Keratinocyte (primary cell): ENCODE measurements at regions not wholly inside any gene's neighbourhood (a gene's known extent, or its start where the extent isn't known, plus 50 kb on each side); places are given as distances from the start of the nearest gene placed in this dataset.

Experiments
- DNase-seq: peaks from one replicate; pipeline ENCODE4 v3.0.0-alpha.2; 2011; ENCODE audit warnings: low read depth, missing footprints, low spot score
- FAIRE-seq: peaks from 2 replicates; lab custom pipeline; 2011; peaks lifted over from hg19 to GRCh38; lab: Jason Lieb, UNC
- H2AFZ ChIP-seq: 2 replicates; pipeline ENCODE4 v1.6.0; 2012; ENCODE audit warnings: low read length, control low read depth, inconsistent platforms; ENCODE audit not compliant: control insufficient read depth
- H3K27ac ChIP-seq: 2 replicates; pipeline ENCODE4 v1.5.1; 2011; ENCODE audit warnings: low read length; ENCODE audit not compliant: control insufficient read depth, insufficient read depth
- H3K27me3 ChIP-seq: 3 replicates; pipeline ENCODE4 v1.6.0; 2011; ENCODE audit warnings: low read length; ENCODE audit not compliant: control insufficient read depth, insufficient read depth; ENCODE audit errors: extremely low read depth
- H3K36me3 ChIP-seq, 2 experiments: 2 replicates in 1 of 2; 3 replicates in 1 of 2; pipeline ENCODE4 v1.5.1; 2011; ENCODE audit warnings: low read length in 2 of 2, mild to moderate bottlenecking in 1 of 2; ENCODE audit not compliant: control insufficient read depth in 2 of 2, insufficient read depth in 2 of 2; ENCODE audit errors: extremely low read depth in 1 of 2
- H3K4me1 ChIP-seq: 3 replicates; pipeline ENCODE4 v1.5.1; 2011; ENCODE audit warnings: low read length; ENCODE audit not compliant: control insufficient read depth, insufficient read depth; ENCODE audit errors: extremely low read depth
- H3K4me2 ChIP-seq: 3 replicates; pipeline ENCODE4 v1.6.0; 2011; ENCODE audit warnings: low read depth, low read length; ENCODE audit not compliant: control insufficient read depth, insufficient read depth; ENCODE audit errors: extremely low read depth
- H3K4me3 ChIP-seq, 3 experiments: fragments of 200-600 bp in 1 of 3; sonication (generic) in 1 of 3; 2 replicates in 2 of 3; 3 replicates in 1 of 3; pipeline ENCODE4 v1.5.1; 2011 to 2016; ENCODE audit warnings: low read length in 3 of 3, mild to moderate bottlenecking in 3 of 3, control low read depth in 2 of 3, inconsistent platforms in 1 of 3, low read depth in 1 of 3, mixed read lengths in 1 of 3, mixed run types in 1 of 3, moderate library complexity in 1 of 3; ENCODE audit not compliant: control insufficient read depth in 2 of 3, insufficient read depth in 2 of 3; ENCODE audit errors: extremely low read depth in 1 of 3
- H3K79me2 ChIP-seq: 2 replicates; pipeline ENCODE4 v1.6.0; 2012; ENCODE audit warnings: low read length; ENCODE audit not compliant: control insufficient read depth, insufficient read depth
- H3K9ac ChIP-seq: 3 replicates; pipeline ENCODE4 v1.6.0; 2011; ENCODE audit warnings: low read length; ENCODE audit not compliant: control insufficient read depth, insufficient read depth; ENCODE audit errors: extremely low read depth
- H3K9me1 ChIP-seq: 3 replicates; pipeline ENCODE4 v1.6.0; 2011; ENCODE audit warnings: low read length; ENCODE audit not compliant: control insufficient read depth, insufficient read depth; ENCODE audit errors: extremely low read depth
- H3K9me3 ChIP-seq: 2 replicates; pipeline ENCODE4 v1.5.1; 2012; ENCODE audit warnings: low read depth, low read length; ENCODE audit not compliant: control insufficient read depth
- H4K20me1 ChIP-seq: 3 replicates; pipeline ENCODE4 v1.6.0; 2011; ENCODE audit warnings: low read length; ENCODE audit not compliant: control insufficient read depth, insufficient read depth; ENCODE audit errors: extremely low read depth
- EZH2 ChIP-seq: IDR thresholded peaks from one replicate; pipeline ENCODE4 v1.6.1; 2012; ENCODE audit warnings: inconsistent platforms, mild to moderate bottlenecking, low read length, moderate library complexity
- dilution Hi-C: fragments of 300-500 bp; cut with MboI; formaldehyde crosslinking; loops from one replicate; pipeline ENCODE4 v1.7.0; 2020; ENCODE audit warnings: low sequenced_read_pairs; ENCODE audit not compliant: extremely low pct_ligation_motif_present
- TF ChIP-seq, protein P1 (sequence below), 3 experiments: IDR thresholded peaks in 1 of 3; conservative IDR thresholded peaks in 1 of 3; optimal IDR thresholded peaks in 1 of 3; 2 replicates in 2 of 3; 3 replicates in 1 of 3; pipeline versions ENCODE3 to v1.5.1; 2011; ENCODE audit warnings: low read length in 3 of 3, mild to moderate bottlenecking in 3 of 3, moderate library complexity in 2 of 3, control low read depth in 1 of 3, inconsistent platforms in 1 of 3; ENCODE audit not compliant: insufficient read depth in 2 of 3; ENCODE audit errors: extremely low read depth in 1 of 3

DNA sequence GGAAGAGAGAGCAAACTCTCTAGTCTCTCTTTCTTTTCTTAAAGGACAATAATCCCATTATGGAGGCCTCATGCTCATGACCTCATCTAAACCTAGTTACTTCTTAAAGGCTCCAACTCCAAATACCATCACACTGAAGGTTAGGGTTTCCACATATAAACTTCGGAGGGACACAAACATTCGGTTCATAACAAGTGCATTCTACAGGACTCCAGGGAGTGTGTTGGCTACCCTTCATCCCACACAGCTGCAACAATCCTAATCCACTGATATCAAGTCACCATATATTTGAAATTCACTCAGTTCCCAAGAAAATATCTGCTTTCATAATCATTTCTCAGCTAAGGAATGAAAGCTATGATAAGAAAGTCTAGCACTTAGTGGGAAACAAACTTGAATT lies 265.9 kb upstream of the PLEKHG7 start:
- no peak overlapping the region for H3K27ac ChIP-seq
- no peaks in the 10 kb centered on the region for H3K36me3 ChIP-seq
- no peak overlapping the region for H2AFZ ChIP-seq
- FAIRE-seq = no peak
- no peak for TF ChIP-seq EZH2
- TF ChIP-seq, protein P1, sequence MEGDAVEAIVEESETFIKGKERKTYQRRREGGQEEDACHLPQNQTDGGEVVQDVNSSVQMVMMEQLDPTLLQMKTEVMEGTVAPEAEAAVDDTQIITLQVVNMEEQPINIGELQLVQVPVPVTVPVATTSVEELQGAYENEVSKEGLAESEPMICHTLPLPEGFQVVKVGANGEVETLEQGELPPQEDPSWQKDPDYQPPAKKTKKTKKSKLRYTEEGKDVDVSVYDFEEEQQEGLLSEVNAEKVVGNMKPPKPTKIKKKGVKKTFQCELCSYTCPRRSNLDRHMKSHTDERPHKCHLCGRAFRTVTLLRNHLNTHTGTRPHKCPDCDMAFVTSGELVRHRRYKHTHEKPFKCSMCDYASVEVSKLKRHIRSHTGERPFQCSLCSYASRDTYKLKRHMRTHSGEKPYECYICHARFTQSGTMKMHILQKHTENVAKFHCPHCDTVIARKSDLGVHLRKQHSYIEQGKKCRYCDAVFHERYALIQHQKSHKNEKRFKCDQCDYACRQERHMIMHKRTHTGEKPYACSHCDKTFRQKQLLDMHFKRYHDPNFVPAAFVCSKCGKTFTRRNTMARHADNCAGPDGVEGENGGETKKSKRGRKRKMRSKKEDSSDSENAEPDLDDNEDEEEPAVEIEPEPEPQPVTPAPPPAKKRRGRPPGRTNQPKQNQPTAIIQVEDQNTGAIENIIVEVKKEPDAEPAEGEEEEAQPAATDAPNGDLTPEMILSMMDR (optimal IDR thresholded peaks at IDR 0.05 in 1 of 3, IDR thresholded peaks at IDR 0.05 in 1 of 3, conservative IDR thresholded peaks at IDR 0.05 in 1 of 3; ENCODE audit: extremely low read depth in 1 of 3, insufficient read depth in 2 of 3, low read length in 3 of 3) = no peak
- no peaks in the 10 kb centered on the region for H4K20me1 ChIP-seq
- H3K4me2 ChIP-seq = no peak overlapping the region
- no peak for DNase-seq
- H3K4me1 ChIP-seq = peaks cover 5% of the 10 kb centered on the region
- no peaks in the 10 kb centered on the region for H3K27me3 ChIP-seq
- H3K9me1 ChIP-seq = no peaks in the 10 kb centered on the region
- dilution Hi-C loops = no loop called here
- no peaks in the 10 kb centered on the region for H3K79me2 ChIP-seq
- H3K4me3 ChIP-seq = no peak overlapping the region
- H3K9me3 ChIP-seq = no peaks in the 10 kb centered on the region
- no peak overlapping the region for H3K9ac ChIP-seq

DNA sequence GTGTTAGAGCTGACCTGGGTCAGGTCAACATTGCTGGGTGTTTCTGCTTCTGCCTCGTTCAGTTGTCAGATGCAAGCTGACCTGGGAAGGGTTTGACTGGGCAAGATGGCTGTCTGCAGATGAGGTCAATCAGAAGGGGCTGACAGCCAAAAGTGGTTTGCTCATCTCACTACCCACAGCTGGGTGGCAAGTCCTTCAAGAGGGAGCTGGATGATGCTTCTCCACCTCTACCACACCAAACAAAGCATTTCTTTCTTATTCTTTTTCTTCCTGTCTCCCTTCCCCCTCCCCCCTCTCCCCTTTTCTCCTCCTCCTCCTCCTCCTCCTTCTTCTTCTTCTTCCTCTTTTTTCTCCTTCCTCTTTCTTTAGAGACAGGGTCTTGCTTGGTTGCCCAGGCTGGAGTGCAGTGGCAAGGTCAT lies 268.2 kb upstream of the PLEKHG7 start:
- TF ChIP-seq EZH2 = no peak
- TF ChIP-seq, protein P1 (optimal IDR thresholded peaks at IDR 0.05 in 1 of 3, IDR thresholded peaks at IDR 0.05 in 1 of 3, conservative IDR thresholded peaks at IDR 0.05 in 1 of 3; ENCODE audit: extremely low read depth in 1 of 3, insufficient read depth in 2 of 3, low read length in 3 of 3) = no peak
- dilution Hi-C loops = no loop called here
- Histone ChIP-seq H4K20me1 (no peaks in the 10 kb centered on the region), H3K79me2 (no peaks in the 10 kb centered on the region), H3K27me3 (no peaks in the 10 kb centered on the region), H3K9me1 (no peaks in the 10 kb centered on the region), H3K36me3 (no peaks in the 10 kb centered on the region), H3K4me2 (no peak overlapping the region), H3K4me1 (peaks cover 1% of the 10 kb centered on the region), H3K27ac (no peak overlapping the region), H3K4me3 (no peak overlapping the region), H3K9ac (no peak overlapping the region), H3K9me3 (no peaks in the 10 kb centered on the region), H2AFZ (no peak overlapping the region)
- FAIRE-seq (no peak), DNase-seq (no peak)
